ENCODE measurements at regions not wholly inside any gene's neighbourhood (a gene's known extent, or its start where the extent isn't known, plus 50 kb on each side); places are given as distances from the start of the nearest gene placed in this dataset.

GRCh38 chr6:25178336-25179035 is 100.7 kb upstream of the CARMIL1 start (continued):
- TF ChIP-seq CTCF (IDR thresholded peaks at IDR 0.05; ENCODE audit: control extremely low read depth in 1 of 3, insufficient read depth in 1 of 3, low read depth in 1 of 3, low read length in 3 of 3) (no peak), EP300 (IDR thresholded peaks at IDR 0.05; ENCODE audit: borderline replicate concordance in 1 of 2, low read depth in 2 of 2, low read length in 2 of 2) (no peak), RNF2 (IDR thresholded peaks at IDR 0.05; ENCODE audit: borderline replicate concordance, low read depth, low read length, missing control alignments, poor library complexity, severe bottlenecking) (no peak), EGR1 (IDR thresholded peaks at IDR 0.05; ENCODE audit: borderline replicate concordance, low read depth, low read length) (no peak)

All from H1 (cell line).